ENCODE measurements at regions not wholly inside any gene's neighbourhood (a gene's known extent, or its start where the extent isn't known, plus 50 kb on each side); places are given as distances from the start of the nearest gene placed in this dataset.
A peak's percentile ranks its signal among the peaks of the same experiment; 100 is the strongest.

- DNase-seq (no peak), ATAC-seq (no peak)
- WGBS, 3 donors, result 31 to 47% (median 41%) methylated on average over 9 of the region's 9 CpGs
- no peak for TF ChIP-seq CTCF (IDR thresholded peaks at IDR 0.05)
- H3K9me3 ChIP-seq, result no peaks in the 10 kb centered on the region
- H3K36me3 ChIP-seq (ENCODE audit: insufficient read depth in 1 of 2, low read depth in 1 of 2), result no peaks in the 10 kb centered on the region
- H3K27me3 ChIP-seq (ENCODE audit: insufficient read depth in 3 of 3, low read length in 2 of 3), result peaks cover 0 to 13% (median 0%) of the 10 kb centered on the region in 3 donors
- intact Hi-C loops (cut with DNase I), result no loop called here
- no peaks in the 10 kb centered on the region for H3K4me1 ChIP-seq
- no peak overlapping the region for H3K4me3 ChIP-seq
- no peak overlapping the region for H3K27ac ChIP-seq
Measured at GRCh38 chr5:174607916-174608315, 116.5 kb upstream of the MSX2 start.

- no peaks in the 10 kb centered on the region for H3K36me3 ChIP-seq (ENCODE audit: insufficient read depth in 1 of 2, low read depth in 1 of 2)
- whole genome bisulfite sequencing, 3 donors, result 25 to 30% (median 27%) methylated on average over 14 of the region's 14 CpGs
- H3K4me3 ChIP-seq, result no peak overlapping the region
- H3K27me3 ChIP-seq (ENCODE audit: insufficient read depth in 3 of 3, low read length in 2 of 3), result peaks cover 0 to 13% (median 0%) of the 10 kb centered on the region in 3 donors
- H3K9me3 ChIP-seq, result no peaks in the 10 kb centered on the region
- ATAC-seq (peak in 2 of 4 donors; percentile 36 to 39), DNase-seq (peak in 1 of 2 donors; percentile 61)
- intact Hi-C loops (cut with DNase I), result no loop called here
- no peaks in the 10 kb centered on the region for H3K4me1 ChIP-seq
- no peak for TF ChIP-seq CTCF (IDR thresholded peaks at IDR 0.05)
- H3K27ac ChIP-seq, result no peak overlapping the region
Measured at GRCh38 chr5:174608631-174609097, 115.7 kb upstream of the MSX2 start.

GRCh38 chr5:174609116-174609515 lies 115.3 kb upstream of the MSX2 start:
- no peak for TF ChIP-seq CTCF (IDR thresholded peaks at IDR 0.05)
- Histone ChIP-seq H3K27ac (no peak overlapping the region), H3K9me3 (no peaks in the 10 kb centered on the region), H3K4me3 (no peak overlapping the region), H3K36me3 (ENCODE audit: insufficient read depth in 1 of 2, low read depth in 1 of 2) (no peaks in the 10 kb centered on the region), H3K4me1 (no peaks in the 10 kb centered on the region), H3K27me3 (ENCODE audit: insufficient read depth in 3 of 3, low read length in 2 of 3) (peaks cover 0 to 13% (median 0%) of the 10 kb centered on the region in 3 donors)
- no peak for ATAC-seq
- no peak for DNase-seq
- intact Hi-C loops (cut with DNase I), result no loop called here
- WGBS, 3 donors, result 40 to 64% (median 42%) methylated on average over 14 of the region's 14 CpGs

- no peak overlapping the region for H3K27ac ChIP-seq
- no peak for TF ChIP-seq CTCF (IDR thresholded peaks at IDR 0.05)
- WGBS, 3 donors, result 12 to 23% (median 20%) methylated on average over 8 of the region's 8 CpGs
- peak; percentile 80 to 91 (median 86) for ATAC-seq
- peak; percentile 52 to 60 for DNase-seq
- H3K36me3 ChIP-seq (ENCODE audit: insufficient read depth in 1 of 2, low read depth in 1 of 2), result no peaks in the 10 kb centered on the region
- no peaks in the 10 kb centered on the region for H3K9me3 ChIP-seq
- H3K27me3 ChIP-seq (ENCODE audit: insufficient read depth in 3 of 3, low read length in 2 of 3), result peaks cover 0 to 13% (median 0%) of the 10 kb centered on the region in 3 donors
- intact Hi-C loops (cut with DNase I), result no loop called here
- H3K4me1 ChIP-seq, result no peaks in the 10 kb centered on the region
- no peak overlapping the region for H3K4me3 ChIP-seq
Measured at GRCh38 chr5:174610968-174611367, 113.4 kb upstream of the MSX2 start.

- Histone ChIP-seq H3K27me3 (ENCODE audit: insufficient read depth in 3 of 3, low read length in 2 of 3) (peaks cover 0 to 8% (median 0%) of the 10 kb centered on the region in 3 donors), H3K4me3 (no peak overlapping the region), H3K36me3 (ENCODE audit: insufficient read depth in 1 of 2, low read depth in 1 of 2) (no peaks in the 10 kb centered on the region), H3K9me3 (no peaks in the 10 kb centered on the region), H3K27ac (no peak overlapping the region), H3K4me1 (no peaks in the 10 kb centered on the region)
- peak; percentile 18 to 54 for DNase-seq
- TF ChIP-seq CTCF (IDR thresholded peaks at IDR 0.05), result no peak
- peak in 1 of 4 donors; percentile 26 for ATAC-seq
- 37 to 69% (median 48%) methylated on average over 2 of the region's 2 CpGs for WGBS, 3 donors
- intact Hi-C loops (cut with DNase I), result no loop called here
Measured at GRCh38 chr5:174612686-174613085, 111.7 kb upstream of the MSX2 start.

Measured in psoas muscle (tissue), 7 donors.